Stimulated activated CD8-positive, alpha-beta memory T cell treated with anti-CD3 and anti-CD28 coated beads, Interleukin-4, amount 100 ng/mL, for 48 hours (primary cell): ENCODE measurements at regions not wholly inside any gene's neighbourhood (a gene's known extent, or its start where the extent isn't known, plus 50 kb on each side); places are given as distances from the start of the nearest gene placed in this dataset.

Experiments
- DNase-seq: peaks from one replicate; pipeline ENCODE4 v3.0.0-alpha.2; 2020

DNA sequence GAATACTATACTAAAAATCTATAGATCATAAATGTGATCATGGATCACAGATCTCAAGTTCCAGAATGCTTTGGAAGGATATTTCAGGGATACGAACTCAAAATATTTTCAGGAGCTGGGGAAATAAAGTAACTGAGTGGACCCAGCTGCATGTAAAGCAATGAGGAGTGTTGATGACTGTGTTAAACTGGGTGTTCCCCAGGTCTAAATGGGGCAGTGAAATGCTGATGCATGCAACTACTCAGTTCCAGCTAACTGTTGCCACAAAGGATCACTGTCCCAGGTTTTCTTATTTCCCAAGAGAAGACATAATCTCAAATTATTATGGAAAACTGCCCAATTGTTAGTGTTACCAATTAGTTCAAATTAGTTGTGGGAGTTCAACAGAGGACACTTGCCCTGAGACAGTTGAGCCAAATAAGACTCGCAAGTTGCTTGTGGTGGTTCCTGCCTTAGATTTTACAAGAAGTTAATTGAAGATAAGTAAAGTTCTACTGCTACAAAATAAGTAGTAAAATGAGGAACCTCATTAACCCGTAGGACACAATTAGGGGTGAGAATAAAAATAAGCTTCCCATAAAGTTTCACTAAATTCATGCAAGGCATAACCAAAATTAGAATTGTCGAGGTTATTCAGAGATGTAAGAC lies 66.3 kb upstream of the IL12A start:
- DNase-seq: no peak

DNA sequence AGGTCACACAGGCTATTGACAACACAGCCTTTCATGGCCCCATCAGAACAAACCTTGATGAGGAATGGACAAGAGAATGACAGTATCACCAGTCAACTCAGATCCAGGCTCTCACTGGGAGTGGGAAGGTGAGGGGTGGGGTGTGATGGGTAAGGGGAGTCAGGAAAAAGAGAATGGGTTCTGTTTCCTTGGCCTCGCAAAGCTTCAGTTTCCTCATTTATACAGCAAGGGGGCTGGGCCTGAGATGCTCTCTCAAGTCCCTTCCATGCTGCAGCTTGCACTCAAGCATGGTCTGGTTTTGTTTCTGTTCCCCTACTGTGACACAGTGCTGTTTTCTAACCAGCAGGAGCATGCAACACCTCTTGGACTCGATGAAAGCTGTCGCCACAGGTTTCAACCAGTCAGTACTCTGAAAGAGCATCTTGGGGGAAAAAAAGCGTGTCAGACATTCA lies 65.7 kb upstream of the IL12A start:
- no peak for DNase-seq

DNA sequence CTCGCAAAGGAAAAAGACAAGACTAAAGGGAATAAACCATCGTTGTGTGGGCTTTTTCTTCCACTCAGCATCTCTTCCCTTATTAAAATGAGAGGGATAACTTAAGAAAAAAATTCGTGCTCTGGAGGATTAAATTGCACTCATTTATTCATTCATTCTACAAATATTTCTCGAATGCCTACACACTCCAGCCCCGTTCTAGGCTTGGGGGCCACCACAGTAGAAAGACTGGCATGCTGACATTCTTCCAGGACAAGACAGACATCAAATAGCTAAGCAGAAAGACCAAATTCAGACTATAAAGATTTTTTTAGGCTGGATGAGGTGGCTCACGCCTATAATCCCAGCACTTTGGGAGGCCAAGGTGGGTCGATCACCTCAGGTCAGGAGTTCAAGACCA lies 65.3 kb upstream of the IL12A start:
- no peak for DNase-seq

DNA sequence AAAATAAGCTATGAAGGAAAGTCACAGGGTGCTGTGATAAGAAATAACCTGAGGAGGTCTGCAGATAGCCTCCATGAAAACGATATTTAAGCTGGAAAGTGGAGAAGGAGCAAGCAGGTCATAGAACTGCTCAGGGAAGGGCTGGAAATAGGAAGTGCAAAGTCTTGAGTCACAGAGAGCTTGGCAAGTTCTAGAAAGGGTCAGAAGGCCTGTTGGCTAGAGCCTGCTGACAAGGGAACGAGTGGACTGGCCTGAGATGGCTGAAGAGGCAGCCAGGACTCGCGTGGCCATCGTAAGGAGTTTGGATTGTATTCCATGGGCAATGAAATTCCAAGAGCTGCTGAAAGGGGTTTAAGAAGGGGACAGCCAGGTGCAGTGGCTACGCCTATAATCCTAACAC lies 64.7 kb upstream of the IL12A start:
- DNase-seq: no peak

DNA sequence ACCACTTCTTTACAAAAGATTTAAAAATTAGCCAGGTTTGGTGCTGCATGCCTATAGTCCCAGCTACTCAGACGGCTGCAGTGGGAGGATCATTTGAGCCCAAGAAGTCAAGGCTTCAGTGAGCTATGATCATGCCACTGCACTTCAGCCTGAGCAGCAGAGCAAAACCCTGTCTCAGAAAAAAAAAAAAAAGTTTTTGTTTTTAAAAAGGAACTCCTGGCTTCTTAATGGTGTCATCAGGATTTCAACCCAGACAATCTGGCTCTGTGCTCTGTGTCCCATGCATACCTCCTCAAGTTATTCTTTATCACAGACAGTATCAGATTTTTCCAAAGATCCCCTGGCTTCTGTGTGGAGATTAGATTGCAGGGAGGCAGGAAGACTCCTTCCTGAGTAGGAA lies 64.2 kb upstream of the IL12A start:
- no peak for DNase-seq

DNA sequence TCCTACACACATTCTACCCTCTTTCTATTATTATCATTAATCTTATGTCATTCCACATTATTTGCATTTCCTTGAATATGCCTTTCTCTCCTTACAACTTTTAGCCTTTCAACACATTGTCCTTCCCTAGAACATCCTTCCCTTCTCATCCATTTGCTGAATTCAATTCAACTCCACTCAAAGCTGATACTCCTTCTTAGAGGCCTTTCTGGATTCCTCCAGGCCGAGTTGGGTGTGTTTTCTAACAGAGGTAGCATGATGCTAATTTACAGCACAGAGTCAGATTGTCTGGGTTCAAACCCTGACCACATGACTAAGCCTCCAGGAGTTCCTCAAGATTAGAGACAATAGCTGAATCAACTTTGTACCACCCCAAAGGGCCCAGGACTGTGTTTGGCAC lies 63.4 kb upstream of the IL12A start:
- DNase-seq: no peak

DNA sequence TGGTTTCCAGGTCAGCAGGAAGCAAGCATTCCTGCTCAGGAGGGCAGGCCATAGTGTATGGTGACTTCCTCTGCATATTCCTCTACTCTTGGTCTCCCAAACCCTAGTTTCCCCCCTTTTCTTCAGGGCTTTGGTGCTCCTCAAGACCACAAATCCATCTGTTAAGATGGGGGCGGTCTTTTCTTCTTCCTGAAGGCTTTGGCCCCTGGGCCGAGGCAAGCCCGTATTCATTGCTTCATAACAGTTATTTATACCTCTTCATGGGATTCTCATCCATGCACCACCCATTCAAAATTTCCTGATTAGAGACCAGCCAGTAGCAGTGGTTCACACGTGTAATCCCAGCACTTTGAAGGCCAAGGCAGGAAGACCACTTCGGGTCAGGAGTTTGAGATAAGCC lies 62.1 kb upstream of the IL12A start:
- DNase-seq: no peak

DNA sequence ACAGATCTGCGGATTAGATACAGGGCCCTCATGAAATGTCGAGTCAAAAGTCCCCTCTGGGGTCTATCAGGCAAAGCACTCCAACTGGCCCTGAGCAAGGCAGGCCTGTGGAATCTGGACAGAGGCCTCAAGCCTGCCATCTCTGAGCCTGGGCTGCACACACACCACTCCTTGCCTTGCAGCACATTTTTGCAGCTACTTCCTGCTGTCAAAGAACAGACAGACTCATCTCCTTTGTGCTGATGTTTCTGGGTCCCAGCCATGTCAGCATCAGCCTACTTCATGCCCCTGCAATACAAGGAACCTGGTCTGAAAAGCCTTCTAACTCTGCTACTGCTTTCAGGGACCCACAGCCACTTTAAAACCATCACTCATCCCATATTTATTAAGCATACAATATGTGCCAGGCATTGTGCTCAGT lies 60.6 kb upstream of the IL12A start:
- no peak for DNase-seq

DNA sequence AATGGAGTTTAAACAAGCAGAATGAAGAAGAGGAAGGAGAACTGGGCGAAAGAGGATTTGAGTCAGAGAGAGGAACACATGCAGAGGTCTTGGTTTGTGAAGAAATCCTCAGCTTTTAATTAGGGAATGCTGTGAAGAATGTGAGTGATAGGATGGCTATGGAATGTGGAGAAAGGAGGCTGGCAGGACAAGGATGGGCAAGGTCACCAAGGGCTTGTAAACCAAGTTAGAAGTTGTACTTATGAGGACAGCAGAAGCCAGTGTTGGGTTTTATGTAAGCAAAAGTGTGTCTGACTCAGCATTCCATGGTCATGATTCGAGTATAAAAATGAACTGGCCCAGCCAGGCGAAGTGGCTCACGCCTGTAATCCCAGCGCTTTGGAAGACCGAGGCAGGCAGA lies 60.0 kb upstream of the IL12A start:
- DNase-seq: no peak

DNA sequence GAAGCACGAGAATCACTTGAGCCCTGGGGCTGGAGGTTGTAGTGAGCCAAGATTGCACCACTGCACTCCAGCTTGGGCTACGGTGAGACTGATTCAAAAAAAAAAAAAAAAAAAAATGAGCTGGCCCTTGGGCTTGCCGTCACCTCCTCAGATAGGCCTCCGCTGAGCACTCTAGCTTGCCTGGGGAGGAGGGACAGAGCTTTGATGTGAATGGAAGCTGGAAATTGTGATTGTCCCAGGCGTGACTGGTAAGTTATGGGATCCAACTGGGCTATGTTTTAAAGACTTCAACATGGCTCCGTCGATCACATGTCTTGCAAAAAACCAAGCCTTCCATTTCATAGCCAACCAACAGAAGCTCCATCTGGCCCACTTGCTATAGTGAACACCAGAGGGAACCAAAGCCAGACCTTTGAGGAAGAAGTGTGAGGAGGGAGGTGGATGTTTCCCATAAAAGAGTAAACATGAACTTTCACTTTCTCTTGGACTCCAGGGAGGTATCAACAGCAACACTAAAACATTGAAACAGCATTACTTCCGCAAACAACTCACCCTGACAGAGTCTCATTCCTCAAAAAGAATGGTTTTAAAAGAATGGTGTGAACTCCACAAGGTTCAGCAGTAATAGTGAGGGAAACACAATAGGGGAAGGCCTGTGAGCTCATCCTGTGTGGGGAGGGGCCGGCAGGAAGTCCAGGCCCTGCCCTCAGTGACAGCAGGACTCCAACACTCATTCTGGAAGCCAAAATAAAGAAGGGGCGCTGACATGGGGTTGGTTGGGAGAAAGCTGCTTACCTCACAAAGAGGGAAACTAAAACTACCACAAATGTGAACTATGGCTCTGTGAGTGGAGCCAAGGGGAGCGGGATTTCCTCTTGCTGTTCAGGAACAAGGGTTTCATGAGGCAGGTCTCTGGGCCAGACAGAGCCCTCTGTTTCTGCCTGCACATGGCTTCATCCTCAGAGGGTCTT lies 59.2 kb upstream of the IL12A start:
- no peak for DNase-seq

DNA sequence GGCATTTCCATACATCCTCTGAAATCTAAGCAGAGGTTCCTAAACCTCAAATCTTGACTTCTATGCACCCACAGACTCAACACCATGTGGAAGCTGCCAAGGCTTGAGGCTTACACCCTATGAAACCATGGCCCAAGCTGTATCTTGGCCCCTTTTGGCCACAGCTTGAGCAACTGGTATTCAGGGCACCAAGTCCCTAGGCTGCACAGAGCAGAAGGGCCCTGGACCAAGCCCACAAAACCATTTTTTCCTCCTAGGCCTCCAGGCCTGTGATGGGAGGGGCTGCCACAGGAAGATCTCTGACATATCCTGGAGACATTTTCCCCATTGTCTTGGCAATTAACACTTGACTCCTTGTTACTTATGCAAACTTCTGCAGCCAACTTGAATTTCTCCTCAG lies 54.4 kb upstream of the IL12A start:
- DNase-seq: no peak

DNA sequence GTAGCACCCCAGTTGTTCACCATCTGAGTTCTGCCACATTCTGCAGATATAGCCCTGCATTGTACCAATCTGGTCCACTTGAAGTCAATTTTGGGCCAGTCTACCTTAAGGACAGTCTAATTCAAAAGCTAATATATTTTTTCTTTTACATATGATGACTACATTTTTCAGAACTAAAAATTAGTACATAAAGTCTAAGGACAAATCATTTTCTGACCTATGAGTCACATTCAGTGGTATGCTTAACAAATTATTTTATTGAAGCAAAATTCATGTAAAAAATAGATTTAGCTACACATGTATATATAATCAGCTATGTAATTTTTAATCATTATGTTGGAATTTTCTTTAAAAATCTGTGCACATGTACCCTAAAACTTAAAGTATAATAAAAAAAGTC lies 52.1 kb upstream of the IL12A start:
- no peak for DNase-seq

DNA sequence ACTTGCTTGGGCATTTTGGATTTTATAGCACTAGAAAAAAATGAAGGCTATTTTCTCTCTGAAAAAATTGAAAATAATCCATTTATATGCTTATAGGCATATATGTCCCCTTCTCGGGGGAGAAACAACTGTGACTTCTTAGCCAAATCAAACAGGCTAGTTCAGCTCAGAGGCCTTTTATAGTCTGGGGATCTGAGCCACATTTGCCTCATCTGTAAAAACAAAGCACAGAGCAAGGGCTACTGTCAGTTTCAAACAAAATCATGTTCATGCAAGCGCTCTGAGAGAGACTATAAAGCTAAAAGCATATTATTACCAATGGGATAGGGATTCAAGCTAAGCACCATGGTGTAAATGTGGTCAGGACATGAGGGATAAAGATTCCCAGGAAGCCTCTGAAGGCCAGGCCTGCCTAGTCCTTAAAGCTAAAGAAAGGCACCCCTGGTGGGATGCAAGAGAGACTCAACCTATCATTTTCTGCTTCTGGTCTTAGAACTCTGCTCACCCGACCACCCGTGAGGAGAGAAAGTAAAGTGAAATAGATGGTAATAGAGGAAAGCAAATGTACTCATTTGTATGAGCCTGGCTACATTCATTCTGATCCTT lies 51.0 kb upstream of the IL12A start:
- no peak for DNase-seq

DNA sequence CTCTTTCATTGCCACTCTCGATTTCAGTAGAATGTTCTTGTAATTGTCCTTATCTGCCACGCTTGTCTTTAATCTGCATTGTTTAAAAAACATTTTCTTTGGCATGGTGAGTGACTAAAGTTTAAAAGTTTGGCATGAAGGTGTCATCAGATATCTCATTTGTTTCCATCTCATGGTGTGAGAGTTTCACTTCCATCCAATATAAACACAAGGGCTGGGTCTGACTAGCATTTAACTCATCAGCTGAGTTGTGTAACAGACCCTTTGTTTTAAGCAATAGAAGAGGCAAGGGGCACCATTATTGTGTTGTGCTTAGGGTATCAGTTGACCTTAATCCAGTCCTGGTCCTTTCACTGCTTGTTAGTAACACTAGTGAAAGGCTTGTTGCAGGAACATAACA lies 49.9 kb upstream of the IL12A start:
- DNase-seq: no peak
